Esophagus muscularis mucosa (tissue), 4 donors: ENCODE measurements at regions not wholly inside any gene's neighbourhood (a gene's known extent, or its start where the extent isn't known, plus 50 kb on each side); places are given as distances from the start of the nearest gene placed in this dataset.

Experiments used
- DNase-seq: peaks from one replicate; pipeline ENCODE4 v3.0.0-alpha.2; 2017; ENCODE audit errors: extremely low spot score
- H3K27ac ChIP-seq, 4 donors: fragments of 200-600 bp; sonication (generic); replicated peaks in 1 of 4; 1 replicate in 3 of 4; 2 replicates in 1 of 4; pipeline ENCODE4 v1.5.1; 2016 to 2019; ENCODE audit warnings: mild to moderate bottlenecking in 1 of 4
- H3K27me3 ChIP-seq, 4 donors: fragments of 200-600 bp; sonication (generic); one replicate each; pipeline versions ENCODE4 v1.5.1 to v1.6.0; 2016 to 2019
- H3K36me3 ChIP-seq, 4 donors: fragments of 200-600 bp; sonication (generic); one replicate each; pipeline ENCODE4 v1.5.1; 2016 to 2019
- H3K4me1 ChIP-seq, 4 donors: fragments of 200-600 bp; sonication (generic); one replicate each; pipeline ENCODE4 v1.5.1; 2016 to 2019
- H3K4me3 ChIP-seq, 4 donors: fragments of 200-600 bp; sonication (generic); 1 replicate in 2 of 4; 2 replicates in 2 of 4; pipeline ENCODE4 v1.5.1; 2016 to 2019; ENCODE audit warnings: mild to moderate bottlenecking in 4 of 4, moderate library complexity in 1 of 4
- H3K9me3 ChIP-seq, 4 donors: fragments of 200-600 bp; sonication (generic); 1 replicate in 3 of 4; 2 replicates in 1 of 4; pipeline ENCODE4 v1.5.1; 2016 to 2019
- CTCF ChIP-seq, 3 experiments: fragments of 200-600 bp in 2 of 3; fragments of 450-650 bp in 1 of 3; sonication (generic) in 2 of 3; IDR thresholded peaks; one replicate each; pipeline ENCODE4 v1.5.1; 2017 to 2019; ENCODE audit warnings: antibody characterized with exemption in 3 of 3, mild to moderate bottlenecking in 2 of 3, moderate library complexity in 1 of 3
- EP300 ChIP-seq: sonication (generic); formaldehyde crosslinking; IDR thresholded peaks from one replicate; pipeline ENCODE4 v1.6.1; 2017; ENCODE audit warnings: antibody characterized with exemption
- POLR2A ChIP-seq: fragments of 450-650 bp; IDR thresholded peaks from one replicate; pipeline ENCODE4 v1.6.1; 2017; ENCODE audit warnings: antibody characterized with exemption, moderate library complexity, mild to moderate bottlenecking, low read depth
- POLR2AphosphoS5 ChIP-seq, 2 donors: sonication (generic); formaldehyde crosslinking; IDR thresholded peaks; one replicate each; pipeline ENCODE4 v1.6.1; 2017; ENCODE audit warnings: antibody characterized with exemption in 2 of 2
- WGBS: methylation state at CpG from one replicate; pipeline ENCODE4 v1.1.5; 2018; 5-methylcytosine and 5-hydroxymethylcytosine counted together
- intact Hi-C: fragments of 100-400 bp; cut with DNase I; formaldehyde crosslinking; loops from one replicate; pipeline ENCODE4 v1.15.1; 2023

- 78% methylated on average over 1 of the region's 1 CpG for WGBS
- intact Hi-C loops, result no loop called here
- no peaks in the 10 kb centered on the region for H3K36me3 ChIP-seq
Measured at GRCh38 chr4:163939597-163939996, 445.1 kb downstream of the TMA16 start.

GRCh38 chr4:163941221-163941905 is 446.9 kb downstream of the TMA16 start:
- TF ChIP-seq EP300 (no peak), CTCF (IDR thresholded peaks at IDR 0.05) (no peak), POLR2A (no peak), POLR2AphosphoS5 (IDR thresholded peaks at IDR 0.05) (no peak)
- Histone ChIP-seq H3K4me3 (no peak overlapping the region), H3K27ac (no peak overlapping the region), H3K4me1 (no peaks in the 10 kb centered on the region), H3K9me3 (peaks cover 0 to 11% (median 3%) of the 10 kb centered on the region in 4 donors), H3K36me3 (no peaks in the 10 kb centered on the region), H3K27me3 (no peaks in the 10 kb centered on the region)
- WGBS, result 54% methylated on average over 7 of the region's 7 CpGs
- intact Hi-C loops, result no loop called here
- no peak for DNase-seq

More at GRCh38 chr4:163939597-163939996, 445.1 kb downstream of the TMA16 start:
- TF ChIP-seq POLR2A, result no peak
- no peak for TF ChIP-seq EP300
- no peak for TF ChIP-seq CTCF (IDR thresholded peaks at IDR 0.05)
- TF ChIP-seq POLR2AphosphoS5 (IDR thresholded peaks at IDR 0.05), result no peak
- no peak overlapping the region for H3K27ac ChIP-seq
- H3K27me3 ChIP-seq, result no peaks in the 10 kb centered on the region
- peaks cover 0 to 11% (median 3%) of the 10 kb centered on the region in 4 donors for H3K9me3 ChIP-seq
- no peak for DNase-seq
- H3K4me3 ChIP-seq, result no peak overlapping the region
- no peaks in the 10 kb centered on the region for H3K4me1 ChIP-seq

- 84% methylated on average over 8 of the region's 9 CpGs for WGBS
- DNase-seq, result no peak
Measured at GRCh38 chr4:163948920-163949455, 454.5 kb downstream of the TMA16 start.

GRCh38 chr4:163949976-163950601 is 455.6 kb downstream of the TMA16 start:
- TF ChIP-seq CTCF (IDR thresholded peaks at IDR 0.05), result no peak
- TF ChIP-seq EP300, result no peak
- TF ChIP-seq POLR2AphosphoS5 (IDR thresholded peaks at IDR 0.05), result no peak
- no peak for TF ChIP-seq POLR2A
- Histone ChIP-seq H3K27ac (no peak overlapping the region), H3K9me3 (no peaks in the 10 kb centered on the region), H3K4me3 (no peak overlapping the region), H3K27me3 (no peaks in the 10 kb centered on the region), H3K4me1 (no peaks in the 10 kb centered on the region), H3K36me3 (no peaks in the 10 kb centered on the region)
- intact Hi-C loops, result no loop called here
- 83% methylated on average over 5 of the region's 11 CpGs for WGBS
- no peak for DNase-seq

More at GRCh38 chr4:163948920-163949455, 454.5 kb downstream of the TMA16 start:
- no peaks in the 10 kb centered on the region for H3K27me3 ChIP-seq
- intact Hi-C loops, result no loop called here
- no peak overlapping the region for H3K27ac ChIP-seq
- H3K9me3 ChIP-seq, result no peaks in the 10 kb centered on the region
- no peaks in the 10 kb centered on the region for H3K36me3 ChIP-seq
- H3K4me1 ChIP-seq, result no peaks in the 10 kb centered on the region
- H3K4me3 ChIP-seq, result no peak overlapping the region
- no peak for TF ChIP-seq POLR2A
- no peak for TF ChIP-seq CTCF (IDR thresholded peaks at IDR 0.05)
- no peak for TF ChIP-seq POLR2AphosphoS5 (IDR thresholded peaks at IDR 0.05)
- TF ChIP-seq EP300, result no peak
